ENCODE measurements at regions not wholly inside any gene's neighbourhood (a gene's known extent, or its start where the extent isn't known, plus 50 kb on each side); places are given as distances from the start of the nearest gene placed in this dataset.

DNA sequence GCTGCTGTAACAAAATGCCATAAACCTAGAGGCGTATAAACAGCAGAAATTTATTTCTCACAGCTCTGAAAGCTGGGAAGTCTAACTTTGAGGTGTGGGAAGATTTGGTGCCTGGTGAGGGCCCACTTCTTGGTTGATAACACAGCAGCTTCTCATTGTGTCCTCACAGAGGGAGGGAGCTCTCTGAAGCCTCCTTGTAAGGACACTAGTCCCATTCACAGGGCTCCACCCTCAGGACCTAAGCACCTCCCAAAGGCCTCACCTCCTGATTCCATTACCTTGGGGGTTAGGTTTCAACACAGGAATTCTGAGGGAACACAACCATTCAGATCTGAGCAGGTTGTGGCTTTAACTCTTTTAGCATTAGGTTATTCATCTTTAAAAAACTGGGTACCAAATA is 380.3 kb upstream of the ATP10A start:
- Histone ChIP-seq H3K4me3 (replicated peaks; ENCODE audit: insufficient read depth, low read length) (no peak overlapping the region), H3K27ac (replicated peaks) (no peak overlapping the region), H3K27me3 (ENCODE audit: insufficient read depth, poor library complexity, severe bottlenecking) (no peaks in the 10 kb centered on the region)
- TF ChIP-seq CTCF (IDR thresholded peaks at IDR 0.05; ENCODE audit: insufficient read depth, low read length), result no peak
- TF ChIP-seq POLR2AphosphoS5 (IDR thresholded peaks at IDR 0.05; ENCODE audit: low read depth), result no peak
- TF ChIP-seq SPI1 (IDR thresholded peaks at IDR 0.05; ENCODE audit: borderline replicate concordance, low read depth), result no peak
- no peak for TF ChIP-seq GABPA (IDR thresholded peaks at IDR 0.05; ENCODE audit: low read depth)
- TF ChIP-seq, protein P1, sequence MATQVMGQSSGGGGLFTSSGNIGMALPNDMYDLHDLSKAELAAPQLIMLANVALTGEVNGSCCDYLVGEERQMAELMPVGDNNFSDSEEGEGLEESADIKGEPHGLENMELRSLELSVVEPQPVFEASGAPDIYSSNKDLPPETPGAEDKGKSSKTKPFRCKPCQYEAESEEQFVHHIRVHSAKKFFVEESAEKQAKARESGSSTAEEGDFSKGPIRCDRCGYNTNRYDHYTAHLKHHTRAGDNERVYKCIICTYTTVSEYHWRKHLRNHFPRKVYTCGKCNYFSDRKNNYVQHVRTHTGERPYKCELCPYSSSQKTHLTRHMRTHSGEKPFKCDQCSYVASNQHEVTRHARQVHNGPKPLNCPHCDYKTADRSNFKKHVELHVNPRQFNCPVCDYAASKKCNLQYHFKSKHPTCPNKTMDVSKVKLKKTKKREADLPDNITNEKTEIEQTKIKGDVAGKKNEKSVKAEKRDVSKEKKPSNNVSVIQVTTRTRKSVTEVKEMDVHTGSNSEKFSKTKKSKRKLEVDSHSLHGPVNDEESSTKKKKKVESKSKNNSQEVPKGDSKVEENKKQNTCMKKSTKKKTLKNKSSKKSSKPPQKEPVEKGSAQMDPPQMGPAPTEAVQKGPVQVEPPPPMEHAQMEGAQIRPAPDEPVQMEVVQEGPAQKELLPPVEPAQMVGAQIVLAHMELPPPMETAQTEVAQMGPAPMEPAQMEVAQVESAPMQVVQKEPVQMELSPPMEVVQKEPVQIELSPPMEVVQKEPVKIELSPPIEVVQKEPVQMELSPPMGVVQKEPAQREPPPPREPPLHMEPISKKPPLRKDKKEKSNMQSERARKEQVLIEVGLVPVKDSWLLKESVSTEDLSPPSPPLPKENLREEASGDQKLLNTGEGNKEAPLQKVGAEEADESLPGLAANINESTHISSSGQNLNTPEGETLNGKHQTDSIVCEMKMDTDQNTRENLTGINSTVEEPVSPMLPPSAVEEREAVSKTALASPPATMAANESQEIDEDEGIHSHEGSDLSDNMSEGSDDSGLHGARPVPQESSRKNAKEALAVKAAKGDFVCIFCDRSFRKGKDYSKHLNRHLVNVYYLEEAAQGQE (IDR thresholded peaks at IDR 0.05; ENCODE audit: insufficient replicate concordance, low read depth), result no peak
- DNase-seq (ENCODE audit: low read depth in 1 of 2, low spot score in 1 of 2), result no peak

- Histone ChIP-seq H3K4me3 (replicated peaks; ENCODE audit: insufficient read depth, low read length) (no peak overlapping the region), H3K27ac (replicated peaks) (no peak overlapping the region), H3K27me3 (ENCODE audit: insufficient read depth, poor library complexity, severe bottlenecking) (no peaks in the 10 kb centered on the region)
- TF ChIP-seq, protein P1 (IDR thresholded peaks at IDR 0.05; ENCODE audit: insufficient replicate concordance, low read depth), result no peak
- TF ChIP-seq SPI1 (IDR thresholded peaks at IDR 0.05; ENCODE audit: borderline replicate concordance, low read depth) (no peak), POLR2AphosphoS5 (IDR thresholded peaks at IDR 0.05; ENCODE audit: low read depth) (no peak), GABPA (IDR thresholded peaks at IDR 0.05; ENCODE audit: low read depth) (no peak), CTCF (IDR thresholded peaks at IDR 0.05; ENCODE audit: insufficient read depth, low read length) (no peak)
- DNase-seq (ENCODE audit: low read depth in 1 of 2, low spot score in 1 of 2), result no peak
Measured at GRCh38 chr15:26242565-26243071, 379.5 kb upstream of the ATP10A start.

DNA sequence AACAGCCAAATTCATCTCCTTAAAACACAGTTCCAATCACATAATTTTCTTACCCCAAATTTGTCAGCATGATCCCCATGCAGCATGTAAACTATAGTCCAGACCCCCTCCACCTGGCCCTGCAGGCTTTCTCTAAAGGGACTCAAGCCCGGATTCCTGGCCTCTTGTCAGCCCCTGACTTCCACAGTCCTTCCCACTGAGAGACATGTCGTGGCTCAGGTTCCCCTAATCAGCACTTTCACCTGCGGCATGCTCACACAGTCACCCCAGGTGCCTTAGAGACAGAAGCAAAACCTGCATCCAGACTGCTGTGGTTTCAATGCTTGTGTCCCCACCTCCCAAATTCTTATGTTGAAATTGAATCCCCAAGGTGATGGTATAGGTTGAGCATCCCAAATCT is 372.7 kb upstream of the ATP10A start:
- no peak overlapping the region for H3K27ac ChIP-seq (replicated peaks)
- TF ChIP-seq, protein P1 (IDR thresholded peaks at IDR 0.05; ENCODE audit: insufficient replicate concordance, low read depth), result no peak
- TF ChIP-seq CTCF (IDR thresholded peaks at IDR 0.05; ENCODE audit: insufficient read depth, low read length), result no peak
- no peak for TF ChIP-seq GABPA (IDR thresholded peaks at IDR 0.05; ENCODE audit: low read depth)
- no peak for TF ChIP-seq POLR2AphosphoS5 (IDR thresholded peaks at IDR 0.05; ENCODE audit: low read depth)
- no peak for TF ChIP-seq SPI1 (IDR thresholded peaks at IDR 0.05; ENCODE audit: borderline replicate concordance, low read depth)
- H3K4me3 ChIP-seq (replicated peaks; ENCODE audit: insufficient read depth, low read length), result no peak overlapping the region

More for the DNA sequence above, 372.7 kb upstream of the ATP10A start:
- DNase-seq (ENCODE audit: low read depth in 1 of 2, low spot score in 1 of 2), result no peak
- H3K27me3 ChIP-seq (ENCODE audit: insufficient read depth, poor library complexity, severe bottlenecking), result no peaks in the 10 kb centered on the region

Measured in HL-60 (cell line).